Activated CD4-positive, alpha-beta memory T cell treated with anti-CD3 and anti-CD28 coated beads for 36 hours (primary cell): ENCODE measurements at regions not wholly inside any gene's neighbourhood (a gene's known extent, or its start where the extent isn't known, plus 50 kb on each side); places are given as distances from the start of the nearest gene placed in this dataset.

Source experiments
- CTCF ChIA-PET: fragments of 350-600 bp; sonication (Branson Sonifier 250); formaldehyde crosslinking; loops from one replicate; lab custom pipeline; 2021; ENCODE audit warnings: antibody characterized with exemption, inconsistent platforms; lab: Charles Lee
- POLR2A ChIA-PET: fragments of 350-600 bp; sonication (Branson Sonifier 250); formaldehyde crosslinking; loops from one replicate; lab custom pipeline; 2021; ENCODE audit warnings: antibody characterized with exemption; lab: Charles Lee
- DNase-seq: peaks from one replicate; pipeline ENCODE4 v3.0.0-alpha.2; 2020
- H3K27ac Mint-ChIP-seq: one replicate; pipeline ENCODE4 v1.8.0; 2021; ENCODE audit warnings: mixed read lengths
- H3K27me3 Mint-ChIP-seq: one replicate; pipeline ENCODE4 v1.8.0; 2021; ENCODE audit warnings: mixed read lengths
- H3K36me3 Mint-ChIP-seq: one replicate; pipeline ENCODE4 v1.8.0; 2021; ENCODE audit warnings: mixed read lengths
- H3K4me1 Mint-ChIP-seq: one replicate; pipeline ENCODE4 v1.8.0; 2021; ENCODE audit warnings: low read depth, mixed read lengths
- H3K4me3 Mint-ChIP-seq: one replicate; pipeline ENCODE4 v1.8.0; 2021; ENCODE audit warnings: mild to moderate bottlenecking, mixed read lengths
- H3K9me3 Mint-ChIP-seq: one replicate; pipeline ENCODE4 v1.8.0; 2021; ENCODE audit warnings: mixed read lengths
- intact Hi-C: fragments of 100-400 bp; cut with micrococcal nuclease; formaldehyde crosslinking; loops from one replicate; pipeline ENCODE4 v1.15.1; 2023

- Mint-ChIP-seq H3K9me3 (no peaks in the 10 kb centered on the region), H3K36me3 (no peaks in the 10 kb centered on the region), H3K27me3 (no peaks in the 10 kb centered on the region), H3K27ac (no peak overlapping the region), H3K4me1 (no peaks in the 10 kb centered on the region), H3K4me3 (no peak overlapping the region)
- no peak for DNase-seq
- ChIA-PET POLR2A (no interaction called here), CTCF (interaction anchor here (0.7 to 1.2 kb wide), 2 partner anchors 8 to 9 kb away, joined by 3 read pairs; no protein-coding TSS in a partner anchor)
- intact Hi-C loops: loop anchor here (5.0 kb wide), 3 partner anchors 755 to 1570 kb away; no protein-coding TSS in a partner anchor
Measured at GRCh38 chr5:12022444-12022843, 118.2 kb upstream of the CTNND2 start.

- ChIA-PET POLR2A (no interaction called here), CTCF (no interaction called here)
- DNase-seq: no peak
- Mint-ChIP-seq H3K36me3 (no peaks in the 10 kb centered on the region), H3K4me3 (no peak overlapping the region), H3K27ac (no peak overlapping the region), H3K9me3 (peaks cover 2% of the 10 kb centered on the region), H3K27me3 (no peaks in the 10 kb centered on the region), H3K4me1 (no peaks in the 10 kb centered on the region)
- intact Hi-C loops: no loop called here
Measured at GRCh38 chr5:12019306-12019705, 115.1 kb upstream of the CTNND2 start.

- no peaks in the 10 kb centered on the region for H3K4me1 Mint-ChIP-seq
- H3K27me3 Mint-ChIP-seq: no peaks in the 10 kb centered on the region
- H3K4me3 Mint-ChIP-seq: no peak overlapping the region
- ChIA-PET POLR2A (no interaction called here), CTCF (no interaction called here)
- peaks cover 2% of the 10 kb centered on the region for H3K9me3 Mint-ChIP-seq
- no peak for DNase-seq
- H3K27ac Mint-ChIP-seq: no peak overlapping the region
- intact Hi-C loops: no loop called here
- H3K36me3 Mint-ChIP-seq: no peaks in the 10 kb centered on the region
Measured at GRCh38 chr5:12017007-12017406, 112.8 kb upstream of the CTNND2 start.

- intact Hi-C loops: no loop called here
- CTCF ChIA-PET: no interaction called here
Measured at GRCh38 chr5:12016159-12016746, 112.0 kb upstream of the CTNND2 start.

GRCh38 chr5:12013351-12013750 lies 109.1 kb upstream of the CTNND2 start:
- no peaks in the 10 kb centered on the region for H3K4me1 Mint-ChIP-seq
- ChIA-PET POLR2A (no interaction called here), CTCF (interaction anchor here (0.5 kb wide), 1 partner anchor 9 kb away, joined by 3 read pairs; no protein-coding TSS in a partner anchor)
- H3K4me3 Mint-ChIP-seq: no peak overlapping the region
- H3K27me3 Mint-ChIP-seq: no peaks in the 10 kb centered on the region
- no peak overlapping the region for H3K27ac Mint-ChIP-seq
- no peak for DNase-seq
- peaks cover 10% of the 10 kb centered on the region for H3K9me3 Mint-ChIP-seq
- no peaks in the 10 kb centered on the region for H3K36me3 Mint-ChIP-seq
- intact Hi-C loops: no loop called here

More at GRCh38 chr5:12016159-12016746, 112.0 kb upstream of the CTNND2 start:
- DNase-seq: no peak
- Mint-ChIP-seq H3K27ac (no peak overlapping the region), H3K9me3 (peaks cover 2% of the 10 kb centered on the region), H3K27me3 (no peaks in the 10 kb centered on the region), H3K36me3 (no peaks in the 10 kb centered on the region), H3K4me3 (no peak overlapping the region), H3K4me1 (no peaks in the 10 kb centered on the region)
- POLR2A ChIA-PET: no interaction called here

GRCh38 chr5:12003680-12004079 lies 99.4 kb upstream of the CTNND2 start:
- CTCF ChIA-PET: no interaction called here
- no peak for DNase-seq
- Mint-ChIP-seq H3K4me1 (no peaks in the 10 kb centered on the region), H3K27me3 (no peaks in the 10 kb centered on the region), H3K36me3 (no peaks in the 10 kb centered on the region), H3K4me3 (no peak overlapping the region), H3K27ac (no peak overlapping the region), H3K9me3 (no peaks in the 10 kb centered on the region)
- intact Hi-C loops: no loop called here
- POLR2A ChIA-PET: no interaction called here

GRCh38 chr5:11998397-11998796 lies 94.2 kb upstream of the CTNND2 start:
- H3K4me1 Mint-ChIP-seq: no peaks in the 10 kb centered on the region
- POLR2A ChIA-PET: no interaction called here
- DNase-seq: no peak
- no peaks in the 10 kb centered on the region for H3K36me3 Mint-ChIP-seq
- no peak overlapping the region for H3K4me3 Mint-ChIP-seq
- H3K9me3 Mint-ChIP-seq: peaks cover 14% of the 10 kb centered on the region
- H3K27me3 Mint-ChIP-seq: no peaks in the 10 kb centered on the region
- intact Hi-C loops: no loop called here
- CTCF ChIA-PET: no interaction called here
- H3K27ac Mint-ChIP-seq: no peak overlapping the region

- Mint-ChIP-seq H3K4me1 (no peaks in the 10 kb centered on the region), H3K27ac (no peak overlapping the region), H3K4me3 (no peak overlapping the region), H3K36me3 (no peaks in the 10 kb centered on the region), H3K27me3 (no peaks in the 10 kb centered on the region), H3K9me3 (peaks cover 14% of the 10 kb centered on the region)
- DNase-seq: no peak
- CTCF ChIA-PET: no interaction called here
- intact Hi-C loops: no loop called here
- POLR2A ChIA-PET: no interaction called here
Measured at GRCh38 chr5:11997942-11998341, 93.7 kb upstream of the CTNND2 start.

- no peaks in the 10 kb centered on the region for H3K27me3 Mint-ChIP-seq
- CTCF ChIA-PET: no interaction called here
- intact Hi-C loops: no loop called here
Measured at GRCh38 chr5:11992518-11992917, 88.3 kb upstream of the CTNND2 start.

GRCh38 chr5:11985993-11986392 lies 81.7 kb upstream of the CTNND2 start:
- ChIA-PET POLR2A (no interaction called here), CTCF (no interaction called here)
- H3K27me3 Mint-ChIP-seq: no peaks in the 10 kb centered on the region
- H3K36me3 Mint-ChIP-seq: no peaks in the 10 kb centered on the region
- H3K4me3 Mint-ChIP-seq: no peak overlapping the region
- intact Hi-C loops: no loop called here
- peaks cover 3% of the 10 kb centered on the region for H3K9me3 Mint-ChIP-seq
- no peak overlapping the region for H3K27ac Mint-ChIP-seq
- no peaks in the 10 kb centered on the region for H3K4me1 Mint-ChIP-seq
- no peak for DNase-seq

More at GRCh38 chr5:11992518-11992917, 88.3 kb upstream of the CTNND2 start:
- Mint-ChIP-seq H3K9me3 (peaks cover 12% of the 10 kb centered on the region), H3K36me3 (no peaks in the 10 kb centered on the region), H3K4me3 (no peak overlapping the region), H3K4me1 (no peaks in the 10 kb centered on the region), H3K27ac (no peak overlapping the region)
- POLR2A ChIA-PET: no interaction called here
- DNase-seq: no peak

GRCh38 chr5:11984196-11984595 lies 80.0 kb upstream of the CTNND2 start:
- H3K4me3 Mint-ChIP-seq: no peak overlapping the region
- ChIA-PET CTCF (no interaction called here), POLR2A (no interaction called here)
- no peak for DNase-seq
- peaks cover 3% of the 10 kb centered on the region for H3K9me3 Mint-ChIP-seq
- intact Hi-C loops: no loop called here
- no peaks in the 10 kb centered on the region for H3K27me3 Mint-ChIP-seq
- no peaks in the 10 kb centered on the region for H3K4me1 Mint-ChIP-seq
- H3K36me3 Mint-ChIP-seq: no peaks in the 10 kb centered on the region
- no peak overlapping the region for H3K27ac Mint-ChIP-seq

- Mint-ChIP-seq H3K36me3 (no peaks in the 10 kb centered on the region), H3K27me3 (no peaks in the 10 kb centered on the region), H3K9me3 (peaks cover 3% of the 10 kb centered on the region), H3K27ac (no peak overlapping the region), H3K4me3 (no peak overlapping the region), H3K4me1 (no peaks in the 10 kb centered on the region)
- ChIA-PET POLR2A (no interaction called here), CTCF (no interaction called here)
- intact Hi-C loops: no loop called here
- DNase-seq: no peak
Measured at GRCh38 chr5:11981986-11982385, 77.7 kb upstream of the CTNND2 start.

GRCh38 chr5:11977904-11978303 lies 73.7 kb upstream of the CTNND2 start:
- ChIA-PET CTCF (no interaction called here), POLR2A (no interaction called here)
- no peaks in the 10 kb centered on the region for H3K4me1 Mint-ChIP-seq
- no peak for DNase-seq
- peaks cover 3% of the 10 kb centered on the region for H3K9me3 Mint-ChIP-seq
- H3K27me3 Mint-ChIP-seq: no peaks in the 10 kb centered on the region
- H3K4me3 Mint-ChIP-seq: no peak overlapping the region
- H3K36me3 Mint-ChIP-seq: no peaks in the 10 kb centered on the region
- intact Hi-C loops: no loop called here
- H3K27ac Mint-ChIP-seq: no peak overlapping the region
